KMS-11 (cell line): ENCODE measurements at regions not wholly inside any gene's neighbourhood (a gene's known extent, or its start where the extent isn't known, plus 50 kb on each side); places are given as distances from the start of the nearest gene placed in this dataset.

Experiments
- H2AFZ ChIP-seq: fragments of 200-600 bp; sonication (generic); 2 replicates; pipeline ENCODE4 v1.6.1; 2016; ENCODE audit warnings: antibody characterized with exemption, mixed run types, low read depth
- H3K27ac ChIP-seq: fragments of 200-600 bp; sonication (generic); 2 replicates; pipeline ENCODE4 v1.6.1; 2016; ENCODE audit warnings: mild to moderate bottlenecking, mixed run types
- H3K27me3 ChIP-seq: fragments of 200-600 bp; sonication (generic); 2 replicates; pipeline ENCODE4 v1.6.1; 2017; ENCODE audit warnings: mild to moderate bottlenecking, low read depth, mixed run types, moderate library complexity; ENCODE audit not compliant: insufficient read depth
- H3K36me3 ChIP-seq: fragments of 200-600 bp; sonication (generic); 2 replicates; pipeline ENCODE4 v1.6.1; 2017; ENCODE audit warnings: mild to moderate bottlenecking, mixed run types; ENCODE audit not compliant: insufficient read depth
- H3K4me1 ChIP-seq: fragments of 200-600 bp; sonication (generic); 2 replicates; pipeline ENCODE4 v1.6.1; 2016; ENCODE audit warnings: mild to moderate bottlenecking, low read depth, mixed run types; ENCODE audit not compliant: poor library complexity, severe bottlenecking
- H3K4me2 ChIP-seq: fragments of 200-600 bp; sonication (generic); 2 replicates; pipeline ENCODE4 v1.7.0; 2016; ENCODE audit warnings: mild to moderate bottlenecking, mixed run types
- H3K4me3 ChIP-seq: fragments of 200-600 bp; sonication (generic); IDR thresholded peaks from 2 replicates; pipeline ENCODE4 v1.6.1; 2017; ENCODE audit warnings: low read depth, low read length, mixed read lengths; ENCODE audit not compliant: insufficient read depth
- H3K79me2 ChIP-seq: fragments of 200-600 bp; sonication (generic); 2 replicates; pipeline ENCODE4 v1.6.1; 2016; ENCODE audit warnings: low read depth, mixed run types; ENCODE audit not compliant: insufficient read depth
- H3K9ac ChIP-seq: fragments of 200-600 bp; sonication (generic); 2 replicates; pipeline ENCODE4 v1.6.1; 2016; ENCODE audit warnings: mild to moderate bottlenecking, mixed run types
- H4K20me1 ChIP-seq: fragments of 200-600 bp; sonication (generic); 2 replicates; pipeline ENCODE4 v1.6.1; 2016; ENCODE audit warnings: mild to moderate bottlenecking, mixed run types; ENCODE audit not compliant: insufficient read depth
- CTCF ChIP-seq: fragments of 200-600 bp; sonication (generic); conservative IDR thresholded peaks from 2 replicates; pipeline ENCODE4 v1.6.1; 2017; ENCODE audit warnings: low read depth, mild to moderate bottlenecking, antibody characterized with exemption, low read length, moderate library complexity, mixed read lengths

GRCh38 chr2:52083214-52083613, 1051.3 kb upstream of the NRXN1 start:
- no peaks in the 10 kb centered on the region for H3K27me3 ChIP-seq
- no peak overlapping the region for H2AFZ ChIP-seq
- no peak overlapping the region for H3K9ac ChIP-seq
- no peaks in the 10 kb centered on the region for H4K20me1 ChIP-seq
- H3K79me2 ChIP-seq = no peaks in the 10 kb centered on the region
- TF ChIP-seq CTCF = no peak
- no peaks in the 10 kb centered on the region for H3K36me3 ChIP-seq
- no peak overlapping the region for H3K4me3 ChIP-seq
- no peak overlapping the region for H3K27ac ChIP-seq
- H3K4me2 ChIP-seq = no peak overlapping the region
- peaks cover 18% of the 10 kb centered on the region for H3K4me1 ChIP-seq

GRCh38 chr2:52082646-52083045, 1050.7 kb upstream of the NRXN1 start:
- TF ChIP-seq CTCF = no peak
- Histone ChIP-seq H2AFZ (no peak overlapping the region), H3K4me3 (no peak overlapping the region), H3K27me3 (no peaks in the 10 kb centered on the region), H4K20me1 (no peaks in the 10 kb centered on the region), H3K36me3 (no peaks in the 10 kb centered on the region), H3K27ac (no peak overlapping the region), H3K4me1 (peaks cover 18% of the 10 kb centered on the region), H3K4me2 (no peak overlapping the region), H3K79me2 (no peaks in the 10 kb centered on the region), H3K9ac (no peak overlapping the region)

- H3K79me2 ChIP-seq = no peaks in the 10 kb centered on the region
- H3K27me3 ChIP-seq = no peaks in the 10 kb centered on the region
- no peak overlapping the region for H3K9ac ChIP-seq
- no peaks in the 10 kb centered on the region for H3K36me3 ChIP-seq
- H4K20me1 ChIP-seq = no peaks in the 10 kb centered on the region
- H2AFZ ChIP-seq = no peak overlapping the region
- H3K4me1 ChIP-seq = peaks cover 11% of the 10 kb centered on the region
- no peak overlapping the region for H3K4me2 ChIP-seq
- H3K4me3 ChIP-seq = no peak overlapping the region
- H3K27ac ChIP-seq = no peak overlapping the region
- no peak for TF ChIP-seq CTCF
These were observed 1047.7 kb upstream of the NRXN1 start for GRCh38 chr2:52079602-52080001.

- no peaks in the 10 kb centered on the region for H3K36me3 ChIP-seq
- H3K4me3 ChIP-seq = no peak overlapping the region
- H3K4me2 ChIP-seq = no peak overlapping the region
- no peak for TF ChIP-seq CTCF
- H4K20me1 ChIP-seq = no peaks in the 10 kb centered on the region
- no peaks in the 10 kb centered on the region for H3K27me3 ChIP-seq
- no peak overlapping the region for H2AFZ ChIP-seq
- H3K27ac ChIP-seq = no peak overlapping the region
- no peaks in the 10 kb centered on the region for H3K79me2 ChIP-seq
- H3K4me1 ChIP-seq = peaks cover 11% of the 10 kb centered on the region
- H3K9ac ChIP-seq = no peak overlapping the region
These were observed 1045.2 kb upstream of the NRXN1 start for GRCh38 chr2:52077159-52077558.
